ENCODE measurements at regions not wholly inside any gene's neighbourhood (a gene's known extent, or its start where the extent isn't known, plus 50 kb on each side); places are given as distances from the start of the nearest gene placed in this dataset.

- no peak for DNase-seq
Measured at GRCh38 chr1:199362996-199363395, 664.5 kb upstream of the NR5A2 start.

GRCh38 chr1:199373139-199373538 is 654.4 kb upstream of the NR5A2 start:
- DNase-seq = no peak

GRCh38 chr1:199377211-199377610 is 650.3 kb upstream of the NR5A2 start:
- no peak for DNase-seq

GRCh38 chr1:199383793-199384192 is 643.7 kb upstream of the NR5A2 start:
- DNase-seq = no peak

- no peak for DNase-seq
Measured at GRCh38 chr1:199394856-199395255, 632.7 kb upstream of the NR5A2 start.

GRCh38 chr1:199396456-199396855 is 631.1 kb upstream of the NR5A2 start:
- no peak for DNase-seq

- DNase-seq = no peak
Measured at GRCh38 chr1:199399996-199400724, 627.4 kb upstream of the NR5A2 start.

GRCh38 chr1:199403531-199404116 is 623.9 kb upstream of the NR5A2 start:
- no peak for DNase-seq

GRCh38 chr1:199404191-199404590 is 623.3 kb upstream of the NR5A2 start:
- DNase-seq = no peak

GRCh38 chr1:199404976-199405375 is 622.5 kb upstream of the NR5A2 start:
- no peak for DNase-seq

- no peak for DNase-seq
Measured at GRCh38 chr1:199405634-199406196, 621.8 kb upstream of the NR5A2 start.

- no peak for DNase-seq
Measured at GRCh38 chr1:199410462-199410861, 617.0 kb upstream of the NR5A2 start.

GRCh38 chr1:199411506-199411905 is 616.0 kb upstream of the NR5A2 start:
- no peak for DNase-seq

GRCh38 chr1:199422206-199422605 is 605.3 kb upstream of the NR5A2 start:
- DNase-seq = no peak

- DNase-seq = no peak
Measured at GRCh38 chr1:199447906-199448305, 579.6 kb upstream of the NR5A2 start.

GRCh38 chr1:199448646-199449045 is 578.9 kb upstream of the NR5A2 start:
- DNase-seq = no peak

- no peak for DNase-seq
Measured at GRCh38 chr1:199449221-199449620, 578.3 kb upstream of the NR5A2 start.

GRCh38 chr1:199449681-199450080 is 577.8 kb upstream of the NR5A2 start:
- no peak for DNase-seq

- no peak for DNase-seq
Measured at GRCh38 chr1:199452627-199453026, 574.9 kb upstream of the NR5A2 start.

- DNase-seq = no peak
Measured at GRCh38 chr1:199453723-199454122, 573.8 kb upstream of the NR5A2 start.

GRCh38 chr1:199460933-199461332 is 566.6 kb upstream of the NR5A2 start:
- no peak for DNase-seq

- no peak for DNase-seq
Measured at GRCh38 chr1:199463521-199464127, 563.9 kb upstream of the NR5A2 start.

- DNase-seq = no peak
Measured at GRCh38 chr1:199466961-199467360, 560.5 kb upstream of the NR5A2 start.

- DNase-seq = no peak
Measured at GRCh38 chr1:199472018-199472417, 555.5 kb upstream of the NR5A2 start.
